NT2/D1 (cell line): ENCODE measurements at regions not wholly inside any gene's neighbourhood (a gene's known extent, or its start where the extent isn't known, plus 50 kb on each side); places are given as distances from the start of the nearest gene placed in this dataset.

Experiments used
- SUZ12 ChIP-seq: IDR thresholded peaks from 2 replicates; pipeline ENCODE4 v1.6.1; 2011; ENCODE audit not compliant: insufficient read length, insufficient read depth; ENCODE audit errors: extremely low read depth
- ZNF274 ChIP-seq: IDR thresholded peaks from 2 replicates; pipeline ENCODE4 v1.6.1; 2011; ENCODE audit warnings: mild to moderate bottlenecking, low read depth, low read length

- TF ChIP-seq SUZ12: no peak
- TF ChIP-seq ZNF274: no peak
These were observed 435.9 kb upstream of the CHAC2 start for GRCh38 chr2:53331667-53332066.
